ENCODE measurements at regions not wholly inside any gene's neighbourhood (a gene's known extent, or its start where the extent isn't known, plus 50 kb on each side); places are given as distances from the start of the nearest gene placed in this dataset.

DNA sequence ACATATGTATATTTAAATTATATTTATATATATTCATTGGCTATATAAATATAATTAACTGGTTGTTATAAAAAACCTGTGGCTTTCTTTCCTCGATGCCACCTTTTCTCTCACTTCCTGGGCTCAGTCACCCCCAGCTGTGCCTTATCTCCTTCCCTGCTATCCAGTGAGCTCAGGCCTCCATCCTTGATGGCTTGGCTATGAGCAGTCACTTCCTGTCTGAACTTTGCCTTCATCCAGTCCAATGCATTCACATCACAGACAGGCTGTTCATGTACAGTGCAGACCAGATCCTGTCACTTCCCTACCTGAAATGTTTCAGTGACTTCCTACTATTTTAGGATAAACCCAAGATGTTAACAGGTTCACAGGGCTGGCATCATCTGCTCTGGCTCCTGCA is 115.3 kb upstream of the PRB2 start:
- TF ChIP-seq, protein P1, sequence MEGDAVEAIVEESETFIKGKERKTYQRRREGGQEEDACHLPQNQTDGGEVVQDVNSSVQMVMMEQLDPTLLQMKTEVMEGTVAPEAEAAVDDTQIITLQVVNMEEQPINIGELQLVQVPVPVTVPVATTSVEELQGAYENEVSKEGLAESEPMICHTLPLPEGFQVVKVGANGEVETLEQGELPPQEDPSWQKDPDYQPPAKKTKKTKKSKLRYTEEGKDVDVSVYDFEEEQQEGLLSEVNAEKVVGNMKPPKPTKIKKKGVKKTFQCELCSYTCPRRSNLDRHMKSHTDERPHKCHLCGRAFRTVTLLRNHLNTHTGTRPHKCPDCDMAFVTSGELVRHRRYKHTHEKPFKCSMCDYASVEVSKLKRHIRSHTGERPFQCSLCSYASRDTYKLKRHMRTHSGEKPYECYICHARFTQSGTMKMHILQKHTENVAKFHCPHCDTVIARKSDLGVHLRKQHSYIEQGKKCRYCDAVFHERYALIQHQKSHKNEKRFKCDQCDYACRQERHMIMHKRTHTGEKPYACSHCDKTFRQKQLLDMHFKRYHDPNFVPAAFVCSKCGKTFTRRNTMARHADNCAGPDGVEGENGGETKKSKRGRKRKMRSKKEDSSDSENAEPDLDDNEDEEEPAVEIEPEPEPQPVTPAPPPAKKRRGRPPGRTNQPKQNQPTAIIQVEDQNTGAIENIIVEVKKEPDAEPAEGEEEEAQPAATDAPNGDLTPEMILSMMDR (conservative IDR thresholded peaks at IDR 0.05 in 1 of 2, IDR thresholded peaks at IDR 0.05 in 1 of 2; ENCODE audit: low read depth in 1 of 2, low read length in 2 of 2): no peak
- TF ChIP-seq EZH2 (IDR thresholded peaks at IDR 0.05; ENCODE audit: low read length, missing control alignments): no peak
